ENCODE measurements at regions not wholly inside any gene's neighbourhood (a gene's known extent, or its start where the extent isn't known, plus 50 kb on each side); places are given as distances from the start of the nearest gene placed in this dataset.

DNA sequence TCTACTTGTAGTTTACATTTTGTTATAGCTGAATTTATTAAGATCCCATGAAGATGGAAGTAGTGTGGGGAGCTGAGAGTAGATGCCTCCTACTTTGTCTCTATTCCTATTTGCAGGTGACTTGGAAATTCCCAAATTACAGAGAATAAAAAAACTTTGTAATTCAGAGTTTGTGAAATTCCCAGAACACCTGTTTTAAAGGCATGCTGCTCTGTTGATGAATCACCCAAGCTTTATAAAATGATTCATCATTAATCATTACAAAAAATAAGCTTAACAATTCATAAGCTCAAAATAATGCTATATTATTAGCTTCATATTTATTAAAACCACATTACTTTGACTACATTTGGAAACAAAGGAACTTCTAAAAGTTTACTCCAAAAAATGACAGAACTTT lies 856.3 kb downstream of the RPA4 start:
- no peak for TF ChIP-seq CTCF (IDR thresholded peaks at IDR 0.05 in 2 of 3, conservative IDR thresholded peaks at IDR 0.05 in 1 of 3; ENCODE audit: borderline replicate concordance in 1 of 3, insufficient read depth in 1 of 3, low read depth in 2 of 3, low read length in 2 of 3)
- TF ChIP-seq POLR2AphosphoS5 (IDR thresholded peaks at IDR 0.05; ENCODE audit: low read depth, low read length) = no peak

Measured in HCT116 (cell line).